ENCODE measurements at regions not wholly inside any gene's neighbourhood (a gene's known extent, or its start where the extent isn't known, plus 50 kb on each side); places are given as distances from the start of the nearest gene placed in this dataset.
"Not testable (repeated sequence)": the region's sequence is repeated elsewhere in the genome, so short reads cannot be mapped to it uniquely, and the experiment has no call there.

- no peak overlapping the region for H3K27ac ChIP-seq
- no peak for TF ChIP-seq CTCF (conservative IDR thresholded peaks at IDR 0.05)
Observed at GRCh38 chr6:10174056-10174455, 240.8 kb downstream of the TFAP2A start.

- H3K27ac ChIP-seq = not testable (repeated sequence)
Observed at GRCh38 chr6:10171706-10172105, 243.2 kb downstream of the TFAP2A start.

- no peak for TF ChIP-seq CTCF (conservative IDR thresholded peaks at IDR 0.05)
- no peak overlapping the region for H3K27ac ChIP-seq
Observed at GRCh38 chr6:10170816-10171215, 244.1 kb downstream of the TFAP2A start.

GRCh38 chr6:10166031-10166430 lies 248.8 kb downstream of the TFAP2A start:
- H3K27ac ChIP-seq = no peak overlapping the region
- no peak for TF ChIP-seq CTCF (conservative IDR thresholded peaks at IDR 0.05)

- no peak for TF ChIP-seq CTCF (conservative IDR thresholded peaks at IDR 0.05)
- H3K27ac ChIP-seq = peak overlapping the region; percentile 49
Observed at GRCh38 chr6:10163203-10163962, 251.5 kb downstream of the TFAP2A start.

- no peak for TF ChIP-seq CTCF (conservative IDR thresholded peaks at IDR 0.05)
- no peak overlapping the region for H3K27ac ChIP-seq
Observed at GRCh38 chr6:10156875-10157274, 258.0 kb downstream of the TFAP2A start.

- H3K27ac ChIP-seq = no peak overlapping the region
- TF ChIP-seq CTCF (conservative IDR thresholded peaks at IDR 0.05) = no peak
Observed at GRCh38 chr6:10154251-10154650, 260.6 kb downstream of the TFAP2A start.

- no peak for TF ChIP-seq CTCF (conservative IDR thresholded peaks at IDR 0.05)
- H3K27ac ChIP-seq = no peak overlapping the region
Observed at GRCh38 chr6:10151144-10151915, 263.5 kb downstream of the TFAP2A start.

Data from VCaP (cell line).